ENCODE measurements at regions not wholly inside any gene's neighbourhood (a gene's known extent, or its start where the extent isn't known, plus 50 kb on each side); places are given as distances from the start of the nearest gene placed in this dataset.

DNA sequence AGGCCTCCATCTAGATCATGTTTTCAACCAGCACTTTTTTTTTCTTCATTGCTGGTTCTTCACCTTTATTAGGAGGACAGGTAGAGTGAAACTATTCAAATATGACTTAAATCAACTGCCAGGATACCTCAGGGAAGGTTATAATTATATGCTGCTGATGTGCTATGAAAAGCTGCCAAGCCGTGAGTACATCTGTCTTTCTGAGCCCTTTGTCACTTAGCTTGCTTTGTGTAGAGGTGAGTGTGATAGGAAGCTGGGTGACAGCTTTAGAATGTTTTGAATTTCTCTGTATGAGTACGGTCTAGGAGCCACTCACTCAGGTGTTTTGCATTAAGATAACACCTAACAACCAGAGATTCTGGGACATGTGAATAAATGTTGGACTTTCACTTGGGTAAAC is 365.2 kb downstream of the OTUD1 start:
- BruUV-seq (replicated peaks), result no TSS peak
- no peak for TF ChIP-seq REST (IDR thresholded peaks at IDR 0.05; ENCODE audit: insufficient read depth in 1 of 2, low read depth in 2 of 2, low read length in 1 of 2)
- TF ChIP-seq, protein P1, sequence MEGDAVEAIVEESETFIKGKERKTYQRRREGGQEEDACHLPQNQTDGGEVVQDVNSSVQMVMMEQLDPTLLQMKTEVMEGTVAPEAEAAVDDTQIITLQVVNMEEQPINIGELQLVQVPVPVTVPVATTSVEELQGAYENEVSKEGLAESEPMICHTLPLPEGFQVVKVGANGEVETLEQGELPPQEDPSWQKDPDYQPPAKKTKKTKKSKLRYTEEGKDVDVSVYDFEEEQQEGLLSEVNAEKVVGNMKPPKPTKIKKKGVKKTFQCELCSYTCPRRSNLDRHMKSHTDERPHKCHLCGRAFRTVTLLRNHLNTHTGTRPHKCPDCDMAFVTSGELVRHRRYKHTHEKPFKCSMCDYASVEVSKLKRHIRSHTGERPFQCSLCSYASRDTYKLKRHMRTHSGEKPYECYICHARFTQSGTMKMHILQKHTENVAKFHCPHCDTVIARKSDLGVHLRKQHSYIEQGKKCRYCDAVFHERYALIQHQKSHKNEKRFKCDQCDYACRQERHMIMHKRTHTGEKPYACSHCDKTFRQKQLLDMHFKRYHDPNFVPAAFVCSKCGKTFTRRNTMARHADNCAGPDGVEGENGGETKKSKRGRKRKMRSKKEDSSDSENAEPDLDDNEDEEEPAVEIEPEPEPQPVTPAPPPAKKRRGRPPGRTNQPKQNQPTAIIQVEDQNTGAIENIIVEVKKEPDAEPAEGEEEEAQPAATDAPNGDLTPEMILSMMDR (IDR thresholded peaks at IDR 0.05), result no peak
- TF ChIP-seq SIN3A (IDR thresholded peaks at IDR 0.05; ENCODE audit: borderline replicate concordance, insufficient read depth, low read depth, low read length), result no peak
- TF ChIP-seq POLR2AphosphoS5 (IDR thresholded peaks at IDR 0.05; ENCODE audit: low read depth, low read length), result no peak
- TF ChIP-seq TCF7L2 (IDR thresholded peaks at IDR 0.05; ENCODE audit: low read depth, low read length), result no peak
- Histone ChIP-seq H3K9me3 (ENCODE audit: control insufficient read depth, insufficient read depth, low read depth, low read length) (no peaks in the 10 kb centered on the region), H3K4me1 (ENCODE audit: control insufficient read depth, insufficient read depth, low read length) (no peaks in the 10 kb centered on the region), H3K4me3 (ENCODE audit: low read depth in 2 of 2, low read length in 2 of 2) (no peak overlapping the region), H3K36me3 (ENCODE audit: control insufficient read depth, insufficient read depth, low read length) (no peaks in the 10 kb centered on the region), H3K27me3 (ENCODE audit: control insufficient read depth, insufficient read depth, low read length) (no peaks in the 10 kb centered on the region), H3K27ac (ENCODE audit: low read length) (no peak overlapping the region)
- POLR2A ChIA-PET, result no interaction called here
- CTCF ChIA-PET, result no interaction called here
- DNase-seq (ENCODE audit: low read depth, low spot score), result no peak
- intact Hi-C loops (cut with micrococcal nuclease; ENCODE audit: unreplicated experiment), result no loop called here
- in situ Hi-C loops (cut with HindIII; ENCODE audit: low pct_unique_long_range_greater_than_20kb, low sequenced_read_pairs), result no loop called here
- ATAC-seq, result no peak

GRCh38 chr10:23813687-23814086 is 374.8 kb downstream of the OTUD1 start:
- no peaks in the 10 kb centered on the region for H3K9me3 ChIP-seq (ENCODE audit: control insufficient read depth, insufficient read depth, low read depth, low read length)
- H3K4me3 ChIP-seq (ENCODE audit: low read depth in 2 of 2, low read length in 2 of 2), result no peak overlapping the region
- in situ Hi-C loops (cut with HindIII; ENCODE audit: low pct_unique_long_range_greater_than_20kb, low sequenced_read_pairs) (no loop called here), intact Hi-C loops (cut with micrococcal nuclease; ENCODE audit: unreplicated experiment) (no loop called here)
- ATAC-seq, result no peak
- no peak for DNase-seq (ENCODE audit: low read depth, low spot score)
- H3K36me3 ChIP-seq (ENCODE audit: control insufficient read depth, insufficient read depth, low read length), result no peaks in the 10 kb centered on the region
- ChIA-PET POLR2A (no interaction called here), CTCF (no interaction called here)
- no peaks in the 10 kb centered on the region for H3K27me3 ChIP-seq (ENCODE audit: control insufficient read depth, insufficient read depth, low read length)
- no TSS peak for BruUV-seq (replicated peaks)
- H3K27ac ChIP-seq (ENCODE audit: low read length), result no peak overlapping the region
- no peaks in the 10 kb centered on the region for H3K4me1 ChIP-seq (ENCODE audit: control insufficient read depth, insufficient read depth, low read length)
- TF ChIP-seq, protein P1 (IDR thresholded peaks at IDR 0.05), result no peak
- no peak for TF ChIP-seq POLR2AphosphoS5 (IDR thresholded peaks at IDR 0.05; ENCODE audit: low read depth, low read length)
- TF ChIP-seq REST (IDR thresholded peaks at IDR 0.05; ENCODE audit: insufficient read depth in 1 of 2, low read depth in 2 of 2, low read length in 1 of 2), result no peak
- TF ChIP-seq TCF7L2 (IDR thresholded peaks at IDR 0.05; ENCODE audit: low read depth, low read length), result no peak
- TF ChIP-seq SIN3A (IDR thresholded peaks at IDR 0.05; ENCODE audit: borderline replicate concordance, insufficient read depth, low read depth, low read length), result no peak
